HG02981 (cell line): ENCODE measurements at regions not wholly inside any gene's neighbourhood (a gene's known extent, or its start where the extent isn't known, plus 50 kb on each side); places are given as distances from the start of the nearest gene placed in this dataset.
"Not testable (repeated sequence)": the region's sequence is repeated elsewhere in the genome, so short reads cannot be mapped to it uniquely, and the experiment has no call there.

Experiments
- ATAC-seq: cut with Tn5 transposase; IDR thresholded peaks from one replicate; pipeline ENCODE4 v1.9.1; 2021; ENCODE audit warnings: mild to moderate bottlenecking, moderate library complexity; ENCODE audit not compliant: unreplicated experiment

DNA sequence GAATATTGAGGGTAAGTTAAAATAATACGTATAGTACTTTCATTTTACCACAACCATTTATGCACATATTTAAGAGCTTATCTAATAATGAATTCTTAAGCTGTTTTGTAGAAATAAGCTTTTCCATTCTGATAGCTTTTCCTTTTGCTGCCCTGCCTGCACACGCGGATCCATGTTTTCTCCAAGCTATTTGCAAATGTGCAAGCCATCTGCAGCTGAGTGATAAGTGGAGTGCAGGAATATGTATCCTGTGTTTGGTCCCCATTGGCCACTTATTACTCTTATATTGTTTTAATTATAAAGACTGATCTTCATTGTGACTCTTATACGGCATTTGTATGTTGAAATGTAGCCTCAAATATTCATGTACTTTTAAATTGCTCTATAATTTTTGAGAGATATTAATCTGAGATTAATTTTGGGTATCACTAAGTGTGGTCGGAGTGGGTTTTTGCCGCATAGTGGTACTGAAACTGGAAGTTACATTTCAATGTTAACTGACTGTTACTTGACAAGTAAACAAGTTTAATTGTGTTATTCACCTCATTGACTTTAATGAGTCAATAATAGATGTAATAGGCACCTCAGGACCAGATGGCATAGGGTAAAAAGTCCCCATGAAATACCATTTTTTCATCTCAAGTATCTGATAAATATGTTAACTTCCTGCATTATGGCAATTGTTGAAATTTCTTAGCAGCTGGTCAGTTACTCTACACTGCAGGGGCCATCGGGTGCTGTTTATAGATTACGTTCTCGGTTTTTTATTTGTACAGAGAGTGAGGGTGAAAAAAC, 1567.4 kb downstream of the EFNB2 start:
- no peak for ATAC-seq

GRCh38 chr13:104967376-104967775, 1568.1 kb downstream of the EFNB2 start:
- no peak for ATAC-seq

- ATAC-seq, result no peak
These were observed 1573.1 kb downstream of the EFNB2 start for GRCh38 chr13:104962411-104962810.

GRCh38 chr13:104961246-104961645, 1574.2 kb downstream of the EFNB2 start:
- no peak for ATAC-seq

GRCh38 chr13:104954210-104954609, 1581.3 kb downstream of the EFNB2 start:
- no peak for ATAC-seq

- no peak for ATAC-seq
These were observed 1581.9 kb downstream of the EFNB2 start for GRCh38 chr13:104953588-104953987.

GRCh38 chr13:104949840-104950740, 1585.4 kb downstream of the EFNB2 start:
- ATAC-seq, result no peak

DNA sequence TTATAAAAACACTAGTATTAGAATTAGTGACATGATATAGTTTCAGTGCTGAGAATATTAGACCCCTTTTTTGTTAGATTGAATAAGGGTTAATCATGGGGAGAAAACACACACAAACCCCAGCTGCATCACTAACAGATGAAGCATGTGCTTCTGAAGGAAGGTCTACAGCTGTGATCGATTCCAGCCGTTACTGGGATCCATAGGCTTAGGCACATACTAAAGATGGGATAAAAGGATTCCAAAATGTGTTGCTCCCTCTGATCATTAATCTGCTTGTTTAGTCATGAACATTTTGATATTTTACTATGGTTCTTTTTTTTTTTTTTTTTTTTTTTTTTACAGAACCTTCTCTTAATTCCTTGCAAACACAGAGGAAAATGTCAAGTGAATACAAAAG, 1591.3 kb downstream of the EFNB2 start:
- no peak for ATAC-seq

- ATAC-seq, result no peak
These were observed 1592.1 kb downstream of the EFNB2 start for GRCh38 chr13:104943331-104943730.

GRCh38 chr13:104937881-104938280, 1597.6 kb downstream of the EFNB2 start:
- no peak for ATAC-seq

DNA sequence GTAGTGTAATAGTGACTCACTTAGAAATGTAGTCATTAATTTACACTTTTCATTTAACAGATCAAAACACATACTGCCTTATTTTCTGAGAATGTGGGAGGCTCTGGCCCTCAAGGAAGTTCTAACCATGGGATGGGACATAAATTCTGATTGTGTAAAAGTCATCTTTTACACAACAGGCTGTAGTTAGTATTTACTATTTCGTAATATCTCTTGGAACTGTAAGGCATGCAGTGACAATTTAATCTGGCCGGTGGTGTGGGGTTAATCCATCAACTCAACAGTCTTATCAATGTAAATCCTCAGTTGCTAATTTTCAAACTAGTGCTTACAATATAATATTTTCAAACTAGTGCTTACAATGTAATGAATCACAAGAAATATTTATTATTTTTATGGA, 1599.2 kb downstream of the EFNB2 start:
- no peak for ATAC-seq

GRCh38 chr13:104920513-104920912, 1614.9 kb downstream of the EFNB2 start:
- not testable (repeated sequence) for ATAC-seq

GRCh38 chr13:104920091-104920490, 1615.4 kb downstream of the EFNB2 start:
- no peak for ATAC-seq

GRCh38 chr13:104900191-104900817, 1635.2 kb downstream of the EFNB2 start:
- ATAC-seq, result no peak

- no peak for ATAC-seq
These were observed 1637.0 kb downstream of the EFNB2 start for GRCh38 chr13:104898484-104898883.

DNA sequence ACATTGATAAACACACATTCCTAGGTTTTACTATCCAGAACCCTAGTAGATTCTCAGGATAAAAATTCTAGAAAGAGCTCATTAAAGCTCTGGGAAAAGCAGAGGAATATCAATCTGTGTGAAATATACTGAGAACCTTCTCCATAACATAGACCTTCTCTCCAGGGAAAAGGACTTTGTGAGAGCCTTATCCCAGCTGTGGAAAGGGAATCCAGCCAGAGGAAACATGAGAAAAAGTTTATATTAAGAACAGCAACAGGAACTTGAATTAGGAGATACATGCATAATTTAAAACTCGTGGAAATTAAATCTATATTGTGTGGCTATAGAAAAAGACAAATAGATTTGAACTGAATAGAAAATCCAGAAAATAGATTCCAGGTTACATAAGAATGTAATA, 1639.9 kb downstream of the EFNB2 start:
- no peak for ATAC-seq

- no peak for ATAC-seq
These were observed 1660.3 kb downstream of the EFNB2 start for GRCh38 chr13:104875038-104875754.

DNA sequence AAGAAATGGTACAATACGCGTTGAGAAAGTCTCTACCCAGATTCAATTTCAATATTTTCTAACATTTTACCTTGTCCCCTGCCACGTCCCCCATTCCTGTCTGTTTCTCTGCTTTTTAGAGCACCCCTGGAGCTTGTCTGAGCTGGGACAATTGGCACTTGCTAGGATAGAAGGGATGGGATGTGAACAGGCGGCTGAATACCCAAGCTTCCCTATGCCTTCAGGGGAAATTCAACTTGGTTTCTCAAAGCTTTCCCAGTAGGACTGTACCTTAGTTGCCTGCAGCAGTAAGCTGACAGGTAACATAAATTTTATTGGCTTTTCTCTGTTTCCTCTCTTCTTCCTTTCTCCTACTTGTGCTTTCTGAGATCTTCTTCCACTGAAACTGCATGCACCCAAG, 1663.3 kb downstream of the EFNB2 start:
- no peak for ATAC-seq

GRCh38 chr13:104871456-104871855, 1664.0 kb downstream of the EFNB2 start:
- no peak for ATAC-seq

GRCh38 chr13:104869501-104869900, 1666.0 kb downstream of the EFNB2 start:
- ATAC-seq, result peak; percentile 60

GRCh38 chr13:104868806-104869205, 1666.7 kb downstream of the EFNB2 start:
- ATAC-seq, result no peak
